GM21381 (cell line): ENCODE measurements at regions not wholly inside any gene's neighbourhood (a gene's known extent, or its start where the extent isn't known, plus 50 kb on each side); places are given as distances from the start of the nearest gene placed in this dataset.
"Not testable (repeated sequence)": the region's sequence is repeated elsewhere in the genome, so short reads cannot be mapped to it uniquely, and the experiment has no call there.

Experiments
- ATAC-seq: cut with Tn5 transposase; IDR thresholded peaks from one replicate; pipeline ENCODE4 v1.9.1; 2021; ENCODE audit warnings: mild to moderate bottlenecking, moderate library complexity; ENCODE audit not compliant: unreplicated experiment

DNA sequence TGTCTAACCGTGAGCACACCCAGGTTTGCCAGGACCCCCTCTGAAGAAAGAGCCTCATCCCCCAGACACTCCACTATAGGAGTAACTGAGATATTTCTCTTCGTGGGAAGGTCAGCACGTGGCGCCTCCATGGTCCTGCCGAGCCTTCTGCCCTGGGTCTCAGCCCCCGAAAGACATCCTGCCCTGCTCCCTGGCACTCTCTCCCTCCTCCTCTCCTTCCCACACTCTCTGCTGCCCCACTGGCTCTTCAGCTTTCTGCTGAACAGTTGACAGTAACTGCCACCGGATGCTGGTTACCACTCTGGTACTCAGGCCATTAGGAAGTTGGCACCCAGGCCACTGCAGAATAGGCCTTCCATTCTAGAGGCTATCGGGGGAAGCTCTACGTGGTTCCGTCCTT is 185.2 kb downstream of the UACA start:
- ATAC-seq: no peak

DNA sequence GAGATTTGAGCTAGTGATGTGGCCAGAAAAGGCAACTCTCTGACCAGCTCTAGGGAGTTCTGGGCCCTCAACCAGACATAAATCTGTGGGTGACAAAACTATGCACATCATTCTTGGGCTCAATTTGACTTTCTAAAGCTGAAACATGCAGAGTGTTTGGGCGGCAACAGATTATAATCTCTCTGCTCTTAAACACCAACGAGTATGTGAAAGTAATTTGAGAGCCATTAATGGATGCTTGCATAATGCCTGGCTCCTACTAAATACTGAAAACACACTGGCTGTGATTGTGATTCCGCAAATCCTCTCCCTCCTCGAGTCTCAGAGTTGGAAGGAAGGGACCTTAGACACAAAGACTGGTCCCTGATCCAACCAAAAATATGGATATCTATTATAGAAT is 186.7 kb downstream of the UACA start:
- no peak for ATAC-seq

DNA sequence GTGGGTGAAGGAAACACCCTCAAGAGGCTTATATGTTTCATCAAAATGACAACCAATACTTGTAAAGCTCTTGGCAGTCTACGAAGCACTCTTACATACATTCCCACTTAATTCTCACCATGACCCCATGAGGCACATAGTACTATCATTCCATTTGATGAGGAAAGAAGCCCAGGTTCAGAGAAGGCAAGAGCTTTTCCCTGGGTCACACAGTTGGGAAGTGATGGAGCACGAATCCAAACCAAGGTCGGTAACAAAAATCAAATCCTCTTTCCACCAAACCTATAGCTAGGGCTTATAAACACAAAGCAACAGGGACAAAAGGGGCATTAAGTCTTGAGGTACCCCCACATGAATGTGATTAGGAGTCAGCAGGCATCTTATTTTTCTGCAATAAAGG is 187.1 kb downstream of the UACA start:
- ATAC-seq: no peak

DNA sequence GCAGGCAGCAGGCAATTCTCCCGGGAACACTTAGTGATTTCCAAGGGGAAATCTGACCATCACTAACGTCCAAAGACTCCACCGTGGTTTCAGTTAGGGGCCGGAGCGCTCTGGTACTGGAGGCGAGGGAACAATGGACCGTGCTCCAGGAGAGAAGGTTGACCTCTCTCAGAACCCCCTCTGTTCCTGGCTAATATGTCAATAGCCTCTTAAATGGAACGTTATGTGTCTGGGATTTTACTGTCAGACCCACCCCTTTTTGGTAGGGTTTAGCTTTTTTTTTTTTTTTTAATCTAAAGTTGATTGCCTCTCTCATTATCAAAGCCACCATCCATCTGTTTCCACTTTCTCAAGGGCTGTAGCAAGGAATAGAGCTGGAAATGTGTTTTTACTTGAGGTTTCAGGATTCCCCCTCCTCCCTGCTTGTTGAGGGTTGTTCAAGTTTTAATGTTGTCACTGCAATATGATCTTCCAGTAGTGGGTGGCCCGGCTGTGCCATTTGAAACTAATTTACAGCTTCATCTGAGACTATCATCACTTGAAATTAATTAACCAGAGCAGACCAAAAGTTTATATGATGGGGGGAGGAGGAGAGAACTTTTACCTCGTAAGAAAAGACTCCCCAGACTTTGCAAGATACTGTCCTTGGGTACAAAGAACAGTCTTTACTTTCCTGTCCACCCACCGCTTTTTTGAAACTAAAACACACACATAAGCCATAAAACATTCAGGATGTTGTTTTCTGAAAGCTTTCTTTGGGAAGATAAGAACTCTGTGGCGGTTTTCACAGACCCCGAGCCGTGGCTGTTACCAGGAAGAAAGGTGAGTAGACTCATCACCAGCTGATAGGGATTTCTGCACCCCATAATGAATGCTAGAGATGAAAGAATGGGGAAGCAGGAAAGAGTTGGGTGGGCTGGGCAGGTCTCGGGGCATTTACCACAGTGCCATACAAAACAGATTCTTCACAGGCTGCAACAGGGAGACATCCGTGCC is 187.8 kb downstream of the UACA start:
- no peak for ATAC-seq

DNA sequence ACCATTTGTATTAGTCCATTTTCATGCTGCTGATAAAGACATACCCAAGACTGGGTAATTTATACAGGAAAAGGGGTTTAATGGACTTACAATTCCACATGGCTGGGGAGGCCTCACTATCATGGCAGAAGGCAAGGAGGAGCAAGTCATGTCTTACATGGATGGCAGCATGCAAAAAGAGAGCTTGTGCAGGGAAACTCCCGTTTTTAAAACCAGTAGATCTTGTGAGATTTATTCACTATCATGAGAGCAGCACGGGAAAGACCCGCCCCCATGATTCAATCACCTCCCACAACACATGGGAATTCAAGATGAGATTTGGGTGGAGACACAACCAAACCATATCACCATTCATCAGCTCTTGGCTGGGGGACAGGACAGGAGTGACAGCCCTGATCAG is 189.0 kb downstream of the UACA start:
- ATAC-seq: not testable (repeated sequence)

DNA sequence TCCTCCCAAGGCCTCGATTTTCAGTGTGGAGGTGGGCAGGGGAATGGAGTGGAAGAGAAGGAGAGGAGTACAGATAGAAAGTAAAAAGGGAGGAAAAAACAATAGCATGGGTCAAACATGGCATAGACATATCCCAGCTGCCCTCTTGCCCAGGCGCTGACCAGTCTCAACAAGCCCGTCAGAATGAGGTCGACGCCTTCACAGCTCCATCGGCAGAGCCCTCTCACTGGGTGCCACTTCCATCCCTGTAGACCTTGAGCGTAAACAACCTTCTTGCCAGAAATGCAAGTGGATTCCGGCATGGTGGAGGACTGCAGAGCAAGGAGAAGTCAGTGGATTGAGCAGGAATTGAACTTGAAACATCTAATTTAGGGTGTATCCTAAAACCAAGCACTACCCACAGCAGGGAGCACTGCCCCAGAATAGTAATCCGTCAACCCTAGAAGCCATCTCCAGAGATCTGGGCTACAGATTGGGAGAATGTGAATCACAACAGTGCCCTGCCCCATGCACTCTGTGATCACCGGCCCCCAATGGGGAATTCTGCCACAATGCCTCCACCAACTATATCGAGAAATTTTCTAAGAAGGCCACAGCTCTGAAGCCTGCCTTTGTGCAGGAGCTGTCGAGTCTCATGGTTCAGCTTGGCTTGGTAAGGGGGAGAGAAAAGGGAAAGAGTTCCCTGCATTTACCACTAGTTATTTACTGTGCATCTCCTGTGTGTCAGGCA is 190.1 kb downstream of the UACA start:
- no peak for ATAC-seq

DNA sequence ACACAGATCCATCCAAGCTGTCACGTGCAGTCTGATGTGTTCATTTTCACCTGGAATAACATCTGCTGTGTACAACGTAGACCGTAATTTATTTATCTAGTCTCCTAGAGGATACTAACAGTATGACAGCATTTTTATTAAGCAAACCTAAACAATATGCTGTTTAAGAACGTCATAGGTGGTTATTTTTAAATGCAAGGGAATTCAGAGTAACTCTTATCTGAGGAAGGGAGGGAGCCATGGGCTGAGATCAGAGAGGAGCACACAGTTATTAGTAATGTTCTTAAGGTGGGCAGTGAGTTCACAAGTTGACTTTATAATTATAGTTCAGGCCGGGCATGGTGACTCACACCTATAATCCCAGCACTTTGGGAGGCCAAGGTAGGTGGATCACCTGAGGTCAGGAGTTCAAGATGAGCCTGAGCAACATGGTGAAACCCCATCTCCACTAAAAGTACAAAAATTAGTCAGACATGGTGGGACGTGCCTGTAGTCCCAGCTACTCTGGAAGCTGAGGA is 193.6 kb downstream of the UACA start:
- no peak for ATAC-seq

DNA sequence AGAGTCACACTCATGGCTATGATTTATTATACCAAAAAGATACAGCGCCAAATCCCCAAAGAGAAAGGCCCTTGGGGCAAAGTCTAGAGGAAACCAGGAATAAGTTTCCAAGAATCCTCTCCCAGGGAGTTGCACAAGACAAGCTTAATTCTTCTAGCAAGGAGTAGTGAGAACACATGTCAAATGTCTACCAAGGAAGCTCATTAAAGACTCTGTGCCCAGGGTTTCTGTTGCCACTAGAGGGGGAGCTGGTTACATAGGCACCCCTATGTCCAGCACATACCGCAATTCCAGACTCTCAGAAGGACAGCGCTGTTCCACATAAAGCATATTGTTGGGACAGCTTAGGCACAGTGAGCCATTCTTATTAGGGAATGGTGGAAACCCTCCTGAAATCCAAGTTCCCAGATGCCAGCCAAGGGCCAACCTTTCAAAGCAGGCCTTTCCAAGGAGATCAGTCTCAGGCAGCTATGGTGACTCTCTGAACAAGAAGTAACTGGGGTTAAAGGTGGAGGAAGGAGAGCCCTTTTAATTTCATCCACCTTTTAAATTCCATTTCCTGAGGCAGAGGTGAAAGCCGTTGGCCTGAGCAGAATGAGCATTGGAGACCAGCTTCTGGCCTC is 194.2 kb downstream of the UACA start:
- ATAC-seq: no peak

DNA sequence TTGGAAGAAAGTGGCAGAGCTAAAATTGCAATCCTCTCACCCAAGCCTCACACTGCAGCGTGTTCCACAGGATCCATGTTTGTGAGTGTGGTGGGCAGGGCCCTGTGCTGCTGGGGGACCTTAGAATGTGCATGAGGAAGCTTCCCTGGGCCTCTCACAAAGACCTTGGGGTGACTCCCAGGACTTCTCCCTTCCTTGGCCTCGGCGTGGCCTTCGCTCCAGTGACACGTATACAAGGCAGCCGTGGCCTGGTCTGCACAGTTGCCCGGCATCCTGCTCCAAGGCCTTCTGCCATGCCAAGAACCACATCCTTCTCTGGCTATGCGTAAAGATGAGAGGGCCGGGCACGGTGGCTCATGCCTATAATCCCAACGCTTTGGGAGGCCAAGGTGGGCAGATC is 196.4 kb downstream of the UACA start:
- ATAC-seq: no peak

DNA sequence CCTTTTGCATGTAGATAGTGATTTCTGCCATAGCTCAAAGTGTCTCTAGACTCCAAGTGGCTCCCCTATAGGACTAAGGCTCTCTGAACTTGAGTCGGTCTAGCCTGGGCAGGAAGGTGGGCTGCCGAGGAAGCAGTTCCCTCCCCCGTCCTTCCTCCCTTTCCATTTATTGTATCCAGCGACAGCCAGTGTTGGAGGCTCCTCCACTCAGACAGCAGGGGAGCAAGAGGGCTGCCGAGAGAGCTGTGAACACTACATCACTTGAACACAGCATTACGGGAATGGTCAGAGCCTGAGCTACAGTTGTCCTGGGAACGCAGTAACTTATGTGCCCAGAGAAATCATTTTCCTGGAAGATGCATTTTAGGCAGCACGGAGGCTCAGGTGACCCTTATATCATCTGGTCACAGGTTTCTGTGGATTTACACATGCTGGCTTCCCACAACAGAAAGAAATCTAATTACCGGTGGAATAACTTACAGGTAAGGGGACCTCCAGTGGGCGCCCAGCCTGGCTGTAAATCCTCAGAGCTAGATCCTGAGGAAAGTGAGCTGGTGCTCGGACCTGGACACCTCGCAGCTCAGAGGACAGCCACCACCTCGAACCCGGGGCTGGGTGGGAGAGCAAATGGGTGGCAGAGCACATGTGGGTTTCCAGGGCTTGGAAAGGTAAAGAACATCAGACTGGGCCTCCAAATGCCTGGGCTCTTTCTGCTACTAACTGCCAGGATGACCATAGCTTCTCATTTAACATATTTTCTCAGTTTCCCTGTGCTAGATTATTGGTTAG is 197.1 kb downstream of the UACA start:
- ATAC-seq: no peak

DNA sequence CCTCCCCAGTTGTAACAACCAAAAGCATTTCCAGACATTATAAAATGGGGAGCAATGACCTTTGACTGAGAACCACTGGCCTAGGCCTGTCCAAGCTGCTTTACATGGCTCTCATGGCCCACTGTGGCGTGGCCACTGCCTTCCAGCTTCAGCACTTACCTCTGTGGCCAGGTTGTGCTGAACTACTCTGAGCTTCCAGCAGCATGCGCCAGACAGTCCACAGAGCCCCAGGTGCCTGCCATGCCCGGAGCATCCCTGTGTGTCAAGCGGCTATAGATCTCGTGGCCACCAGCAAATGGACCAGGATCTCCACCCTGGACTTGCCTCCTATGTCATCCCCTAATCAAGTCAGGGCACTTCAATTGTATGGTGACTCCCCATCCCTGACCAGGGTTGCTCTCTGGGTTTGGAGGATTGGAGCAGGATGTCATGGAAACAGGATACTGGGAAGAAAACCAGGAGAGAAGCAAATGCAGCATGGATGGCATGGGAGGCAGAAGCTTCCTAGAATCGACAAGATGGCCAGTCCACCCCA is 199.7 kb downstream of the UACA start:
- no peak for ATAC-seq

DNA sequence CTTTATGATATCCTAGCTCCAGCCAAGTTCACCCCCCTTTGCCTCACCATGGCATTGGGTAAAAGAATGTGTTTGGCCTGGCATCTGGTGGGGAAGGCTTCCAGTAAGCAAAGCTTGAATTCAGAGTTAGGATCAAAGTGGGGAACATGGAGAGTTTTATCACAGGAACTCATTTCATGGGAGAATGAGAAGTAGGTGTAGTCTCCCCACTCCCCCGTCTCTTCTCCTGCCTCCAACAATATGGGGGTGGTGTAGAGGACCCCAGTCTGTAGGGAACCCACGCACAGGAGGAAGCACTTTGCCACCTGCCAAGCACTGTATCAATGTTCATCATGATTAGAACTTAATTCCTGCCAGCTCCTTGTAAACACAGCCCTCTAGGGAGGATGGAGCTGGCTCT is 200.5 kb downstream of the UACA start:
- ATAC-seq: no peak

DNA sequence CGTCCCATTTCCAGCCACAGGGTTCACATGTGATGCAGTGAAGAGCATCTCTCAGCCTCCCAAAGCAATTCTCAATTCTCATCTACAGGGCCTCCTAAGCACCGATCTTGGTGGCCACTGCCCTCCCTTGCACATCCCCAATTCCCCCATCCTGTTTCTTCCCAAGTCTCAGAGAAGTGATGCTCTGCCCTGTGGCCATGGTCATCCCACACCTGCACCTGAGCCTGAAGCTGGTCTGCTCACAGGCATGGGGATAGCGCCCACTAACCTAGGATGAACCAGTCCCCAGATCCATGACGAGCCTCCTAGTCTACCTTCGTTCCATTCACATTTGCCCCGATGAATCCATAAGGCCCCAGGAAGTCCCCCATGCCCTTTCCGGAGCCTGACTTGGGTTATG is 201.5 kb downstream of the UACA start:
- no peak for ATAC-seq

DNA sequence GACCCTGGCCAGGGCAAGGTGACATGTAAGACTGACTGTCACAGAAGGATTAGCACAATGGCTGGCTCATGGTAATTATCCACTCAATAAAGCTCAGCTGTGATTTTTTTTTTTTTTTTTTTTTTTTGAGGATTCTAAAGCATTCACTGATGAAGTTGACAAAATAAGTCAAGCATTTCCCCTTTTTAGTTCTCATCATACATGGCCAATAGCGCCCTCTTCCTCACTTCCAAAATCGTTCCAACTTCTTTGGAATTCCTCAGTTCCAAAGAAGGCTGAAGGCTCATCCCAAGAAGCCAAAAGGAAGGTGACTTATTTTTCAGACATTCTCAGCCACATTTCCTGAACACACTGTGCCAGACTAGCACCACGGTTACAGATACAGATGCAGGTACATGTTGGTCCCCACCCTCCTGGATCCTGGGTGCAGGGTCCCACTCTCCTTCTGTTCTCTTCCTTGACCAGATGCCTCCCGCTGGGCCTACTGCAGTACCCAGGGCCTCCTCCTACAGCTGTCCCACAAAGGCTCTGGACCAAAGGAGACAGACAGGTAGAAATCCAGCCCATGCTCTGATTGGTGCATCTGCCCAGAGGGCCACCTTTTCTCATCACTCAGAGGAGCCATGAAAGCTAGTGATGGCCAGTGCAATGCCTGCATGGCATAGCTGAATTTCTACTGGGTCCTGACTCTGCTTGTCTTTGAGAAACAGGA is 202.6 kb downstream of the UACA start:
- no peak for ATAC-seq

DNA sequence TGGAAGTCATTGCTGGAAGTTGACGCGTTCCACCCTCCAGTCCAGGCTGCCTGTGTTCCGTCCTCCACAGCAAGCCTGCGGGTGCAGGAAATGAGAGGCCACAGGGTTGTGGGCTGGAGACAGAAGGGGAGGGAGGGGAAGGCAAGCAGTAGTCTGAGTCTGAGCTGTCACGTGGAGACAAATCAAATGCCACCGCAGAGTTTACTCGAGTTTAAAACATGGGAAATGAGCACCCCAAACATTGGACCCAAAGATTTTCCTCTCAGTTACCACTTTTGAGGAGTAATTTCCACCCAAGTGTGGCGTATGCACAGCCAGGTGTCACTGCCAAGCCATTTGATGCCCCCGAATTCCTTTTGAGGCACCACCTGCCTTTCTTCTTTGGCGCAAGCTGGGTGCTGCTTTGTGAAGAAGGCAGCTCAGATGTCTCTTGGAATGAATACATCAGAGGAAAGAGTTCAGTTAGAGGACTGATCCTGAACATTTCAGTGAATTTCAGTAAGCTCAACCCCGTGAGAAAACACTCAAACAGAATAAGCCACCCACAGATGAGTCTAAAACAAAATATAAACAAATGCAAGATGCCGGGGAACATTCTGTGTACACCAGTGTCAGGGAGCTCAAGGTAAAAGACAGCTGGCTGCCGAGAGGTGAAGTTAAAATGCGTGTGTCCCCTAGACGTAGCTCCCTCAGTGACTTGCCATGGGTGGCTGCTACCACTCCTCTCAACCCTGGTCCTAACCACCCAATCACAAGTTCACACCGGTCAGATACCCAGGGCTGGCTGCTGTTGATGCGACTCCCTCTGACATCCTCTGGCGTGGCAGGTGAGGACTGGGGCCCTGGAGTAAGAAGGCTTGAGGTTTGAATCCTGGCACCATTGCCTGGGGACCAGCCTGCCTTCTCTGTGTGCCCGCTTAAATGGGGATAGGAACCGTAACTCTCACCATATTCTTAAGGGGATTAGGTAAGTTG is 203.8 kb downstream of the UACA start:
- ATAC-seq: no peak

DNA sequence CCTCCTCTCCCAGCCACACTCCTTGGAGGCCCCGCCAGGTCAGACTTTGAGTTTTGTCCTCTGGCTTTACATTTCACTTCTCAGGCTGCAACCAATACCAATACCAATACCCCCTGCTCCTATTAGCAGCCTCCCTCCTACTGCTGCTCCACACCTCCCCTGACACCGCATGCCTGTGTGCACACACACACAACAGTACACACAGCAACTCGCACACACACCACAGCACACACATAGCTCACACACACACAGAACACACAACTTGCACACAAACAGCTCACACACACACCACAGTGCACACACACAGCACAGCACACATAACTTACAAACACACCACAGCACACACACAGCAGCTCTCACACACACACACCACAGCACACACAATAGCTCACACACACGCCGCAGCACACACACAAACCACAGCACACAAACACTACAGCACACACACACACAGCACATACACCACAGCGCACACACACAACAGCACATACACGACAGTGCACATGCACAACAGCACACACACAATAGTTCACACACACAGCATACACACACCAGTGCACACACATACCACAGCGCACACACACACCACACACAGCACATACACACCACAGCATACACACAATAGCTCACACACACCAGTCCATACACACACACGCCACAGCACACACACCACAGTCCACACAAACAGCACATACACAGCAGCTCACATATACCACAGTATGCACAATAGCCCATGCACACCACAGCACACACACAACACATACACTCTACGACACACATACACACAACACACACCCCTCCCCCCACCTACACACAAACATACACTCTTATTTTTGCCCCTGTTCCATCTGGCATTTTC is 204.7 kb downstream of the UACA start:
- ATAC-seq: no peak

DNA sequence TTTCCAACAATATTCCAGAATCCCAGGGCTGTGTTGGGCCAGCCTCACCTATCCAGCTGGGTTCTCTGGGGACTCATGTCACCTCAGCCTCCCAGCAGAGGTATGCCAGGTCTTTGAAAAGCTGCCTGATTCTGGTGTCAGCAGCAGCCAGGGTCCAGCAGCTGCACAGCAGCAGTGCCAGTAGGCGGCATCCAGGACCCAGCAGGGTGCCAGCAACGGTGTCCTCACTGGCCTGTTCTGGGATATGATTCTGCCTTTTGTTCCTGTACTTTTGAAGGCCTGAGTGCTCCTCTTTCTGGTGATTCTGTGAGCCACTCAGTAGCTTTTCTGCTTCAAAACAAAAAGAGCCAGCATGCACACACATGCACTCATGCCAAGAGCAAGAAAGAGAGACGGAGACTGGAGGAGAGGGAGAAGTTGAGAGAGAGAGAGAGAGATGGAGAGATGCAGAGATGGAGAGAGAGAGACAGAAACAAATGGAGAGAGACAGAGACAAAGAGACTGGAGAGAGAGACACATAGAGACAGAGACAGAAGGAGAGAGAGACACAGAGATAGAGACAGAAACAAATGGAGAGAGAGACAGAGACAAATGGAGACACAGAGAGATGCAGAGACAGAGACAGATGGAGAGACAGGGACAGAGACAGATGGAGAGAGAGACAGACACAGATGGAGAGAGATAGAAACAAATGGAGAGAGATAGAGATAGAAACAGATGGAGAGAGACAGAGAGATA is 205.7 kb downstream of the UACA start:
- ATAC-seq: no peak
